ENCODE measurements at regions not wholly inside any gene's neighbourhood (a gene's known extent, or its start where the extent isn't known, plus 50 kb on each side); places are given as distances from the start of the nearest gene placed in this dataset.
"Not testable (repeated sequence)": the region's sequence is repeated elsewhere in the genome, so short reads cannot be mapped to it uniquely, and the experiment has no call there.

GRCh38 chr20:17866234-17867001 lies 102.2 kb downstream of the SNX5 start:
- no peak overlapping the region for H3K4me3 ChIP-seq (ENCODE audit: low read depth, low read length)
- no peak for TF ChIP-seq MAX (IDR thresholded peaks at IDR 0.05; ENCODE audit: low read depth, low read length)
- TF ChIP-seq POLR2A (IDR thresholded peaks at IDR 0.05; ENCODE audit: extremely low read depth, insufficient read length), result no peak
- no peak for TF ChIP-seq CTCF (IDR thresholded peaks at IDR 0.05; ENCODE audit: low read depth, low read length)
- TF ChIP-seq MYC (IDR thresholded peaks at IDR 0.05; ENCODE audit: low read depth, low read length), result no peak
- no peak for DNase-seq (ENCODE audit: low read depth)

GRCh38 chr20:17863577-17864292 lies 104.9 kb downstream of the SNX5 start:
- DNase-seq (ENCODE audit: low read depth), result no peak
- no peak overlapping the region for H3K4me3 ChIP-seq (ENCODE audit: low read depth, low read length)
- TF ChIP-seq CTCF (IDR thresholded peaks at IDR 0.05; ENCODE audit: low read depth, low read length) (no peak), MAX (IDR thresholded peaks at IDR 0.05; ENCODE audit: low read depth, low read length) (no peak), POLR2A (IDR thresholded peaks at IDR 0.05; ENCODE audit: extremely low read depth, insufficient read length) (no peak), MYC (IDR thresholded peaks at IDR 0.05; ENCODE audit: low read depth, low read length) (no peak)

GRCh38 chr20:17863209-17863576 lies 105.4 kb downstream of the SNX5 start:
- no peak for DNase-seq (ENCODE audit: low read depth)
- H3K4me3 ChIP-seq (ENCODE audit: low read depth, low read length), result no peak overlapping the region
- TF ChIP-seq MYC (IDR thresholded peaks at IDR 0.05; ENCODE audit: low read depth, low read length) (no peak), MAX (IDR thresholded peaks at IDR 0.05; ENCODE audit: low read depth, low read length) (no peak)

GRCh38 chr20:17862171-17862570 lies 106.4 kb downstream of the SNX5 start:
- no peak for DNase-seq (ENCODE audit: low read depth)
- no peak for TF ChIP-seq CTCF (IDR thresholded peaks at IDR 0.05; ENCODE audit: low read depth, low read length)
- TF ChIP-seq MAX (IDR thresholded peaks at IDR 0.05; ENCODE audit: low read depth, low read length), result no peak
- TF ChIP-seq MYC (IDR thresholded peaks at IDR 0.05; ENCODE audit: low read depth, low read length), result no peak
- no peak for TF ChIP-seq POLR2A (IDR thresholded peaks at IDR 0.05; ENCODE audit: extremely low read depth, insufficient read length)

GRCh38 chr20:17861620-17862019 lies 107.0 kb downstream of the SNX5 start:
- not testable (repeated sequence) for H3K4me3 ChIP-seq (ENCODE audit: low read depth, low read length); DNase-seq (ENCODE audit: low read depth)

More at GRCh38 chr20:17862171-17862570, 106.4 kb downstream of the SNX5 start:
- no peak overlapping the region for H3K4me3 ChIP-seq (ENCODE audit: low read depth, low read length)

- no peak overlapping the region for H3K4me3 ChIP-seq (ENCODE audit: low read depth, low read length)
- TF ChIP-seq CTCF (IDR thresholded peaks at IDR 0.05; ENCODE audit: low read depth, low read length) (no peak), POLR2A (IDR thresholded peaks at IDR 0.05; ENCODE audit: extremely low read depth, insufficient read length) (no peak), MAX (IDR thresholded peaks at IDR 0.05; ENCODE audit: low read depth, low read length) (no peak)
- no peak for DNase-seq (ENCODE audit: low read depth)
These were observed 108.0 kb downstream of the SNX5 start for GRCh38 chr20:17860301-17861197.
